Gastrocnemius medialis (tissue), 4 donors: ENCODE measurements at regions not wholly inside any gene's neighbourhood (a gene's known extent, or its start where the extent isn't known, plus 50 kb on each side); places are given as distances from the start of the nearest gene placed in this dataset.
"Not testable (repeated sequence)": the region's sequence is repeated elsewhere in the genome, so short reads cannot be mapped to it uniquely, and the experiment has no call there.

Experiments used
- ATAC-seq, 2 donors: fragments of 150-250 bp; one replicate each; pipeline ENCODE4 v1.9.1; 2016
- DNase-seq, 2 donors: peaks; one replicate each; pipeline ENCODE4 v3.0.0-alpha.2; 2019
- H3K27ac ChIP-seq, 4 donors: fragments of 200-600 bp; sonication (generic); 1 replicate in 1 of 4; 2 replicates in 3 of 4; pipeline ENCODE4 v1.5.1; 2016 to 2018; ENCODE audit warnings: mild to moderate bottlenecking in 2 of 4, moderate library complexity in 1 of 4
- H3K27me3 ChIP-seq, 3 donors: fragments of 200-600 bp; sonication (generic) in 2 of 3; 1 replicate in 1 of 3; 2 replicates in 2 of 3; pipeline versions ENCODE4 v1.5.1 to v1.6.0; 2016 to 2019; ENCODE audit warnings: mild to moderate bottlenecking in 1 of 3, moderate library complexity in 1 of 3
- H3K36me3 ChIP-seq, 2 donors: fragments of 200-600 bp; sonication (generic) in 1 of 2; one replicate each; pipeline ENCODE4 v1.5.1; 2017 to 2018
- H3K4me1 ChIP-seq, 2 donors: fragments of 200-600 bp; sonication (generic) in 1 of 2; one replicate each; pipeline ENCODE4 v1.5.1; 2016 to 2017; ENCODE audit warnings: mild to moderate bottlenecking in 2 of 2
- H3K4me3 ChIP-seq, 4 donors: fragments of 200-600 bp; sonication (generic) in 3 of 4; 1 replicate in 1 of 4; 2 replicates in 3 of 4; pipeline ENCODE4 v1.5.1; 2016 to 2019; ENCODE audit warnings: mild to moderate bottlenecking in 2 of 4
- H3K9me3 ChIP-seq, 3 donors: fragments of 200-600 bp; sonication (generic) in 2 of 3; 1 replicate in 1 of 3; 2 replicates in 2 of 3; pipeline ENCODE4 v1.5.1; 2016 to 2019
- CTCF ChIP-seq, 5 experiments: fragments of 450-650 bp in 3 of 5; fragments of 200-600 bp in 2 of 5; sonication (generic) in 2 of 5; IDR thresholded peaks in 4 of 5; conservative IDR thresholded peaks in 1 of 5; 1 replicate in 4 of 5; 2 replicates in 1 of 5; pipeline ENCODE4 v1.5.1; 2016 to 2019; ENCODE audit warnings: antibody characterized with exemption in 5 of 5, mild to moderate bottlenecking in 3 of 5, moderate library complexity in 3 of 5
- POLR2A ChIP-seq, 2 donors: fragments of 450-650 bp; IDR thresholded peaks; one replicate each; pipeline ENCODE4 v1.6.1; 2017; ENCODE audit warnings: antibody characterized with exemption in 2 of 2, mild to moderate bottlenecking in 2 of 2, moderate library complexity in 2 of 2
- in situ Hi-C, 4 donors: fragments of 200-750 bp; cut with MboI; loops; one replicate each; pipeline versions ENCODE4 v1.15.0 to v1.8.0; 2017; ENCODE audit warnings: low sequenced_read_pairs in 4 of 4
- intact Hi-C: fragments of 100-400 bp; cut with DNase I; formaldehyde crosslinking; loops from one replicate; pipeline ENCODE4 v1.15.1; 2023; ENCODE audit warnings: low total_unique reads

GRCh38 chr9:106106396-106106795 lies 412.1 kb downstream of the TMEM38B start:
- no peaks in the 10 kb centered on the region for H3K9me3 ChIP-seq
- ATAC-seq (no peak), DNase-seq (no peak)
- in situ Hi-C loops, result no loop called here
- no peak overlapping the region for H3K4me3 ChIP-seq
- intact Hi-C loops, result no loop called here
- H3K36me3 ChIP-seq, result no peaks in the 10 kb centered on the region
- H3K27me3 ChIP-seq, result no peaks in the 10 kb centered on the region
- peaks cover 0 to 2% of the 10 kb centered on the region in 2 donors for H3K4me1 ChIP-seq
- TF ChIP-seq CTCF (IDR thresholded peaks at IDR 0.05 in 4 of 5, conservative IDR thresholded peaks at IDR 0.05 in 1 of 5), result no peak
- TF ChIP-seq POLR2A (IDR thresholded peaks at IDR 0.05), result no peak
- H3K27ac ChIP-seq, result no peak overlapping the region

- Histone ChIP-seq H3K4me3 (no peak overlapping the region), H3K27ac (no peak overlapping the region), H3K36me3 (no peaks in the 10 kb centered on the region), H3K9me3 (no peaks in the 10 kb centered on the region), H3K4me1 (peaks cover 0 to 3% of the 10 kb centered on the region in 2 donors), H3K27me3 (no peaks in the 10 kb centered on the region)
- no peak for DNase-seq
- in situ Hi-C loops, result no loop called here
- intact Hi-C loops, result no loop called here
- TF ChIP-seq CTCF (IDR thresholded peaks at IDR 0.05 in 4 of 5, conservative IDR thresholded peaks at IDR 0.05 in 1 of 5) (no peak), POLR2A (IDR thresholded peaks at IDR 0.05) (no peak)
- no peak for ATAC-seq
Measured at GRCh38 chr9:106107716-106108115, 413.4 kb downstream of the TMEM38B start.

GRCh38 chr9:106109706-106110105 lies 415.4 kb downstream of the TMEM38B start:
- H3K9me3 ChIP-seq, DNase-seq, H3K27me3 ChIP-seq, H3K4me1 ChIP-seq, H3K4me3 ChIP-seq, intact Hi-C loops, ATAC-seq, H3K36me3 ChIP-seq, H3K27ac ChIP-seq, in situ Hi-C loops: not testable (repeated sequence)

GRCh38 chr9:106110483-106110882 lies 416.1 kb downstream of the TMEM38B start:
- Histone ChIP-seq H3K36me3 (no peaks in the 10 kb centered on the region), H3K27ac (no peak overlapping the region), H3K9me3 (no peaks in the 10 kb centered on the region), H3K27me3 (no peaks in the 10 kb centered on the region), H3K4me1 (peaks cover 0 to 3% of the 10 kb centered on the region in 2 donors), H3K4me3 (no peak overlapping the region)
- in situ Hi-C loops, result no loop called here
- DNase-seq (no peak), ATAC-seq (no peak)
- intact Hi-C loops, result no loop called here
- TF ChIP-seq CTCF (IDR thresholded peaks at IDR 0.05 in 4 of 5, conservative IDR thresholded peaks at IDR 0.05 in 1 of 5) (no peak), POLR2A (IDR thresholded peaks at IDR 0.05) (no peak)

- no peak overlapping the region for H3K4me3 ChIP-seq
- peaks cover 0 to 3% of the 10 kb centered on the region in 2 donors for H3K4me1 ChIP-seq
- TF ChIP-seq POLR2A (IDR thresholded peaks at IDR 0.05) (no peak), CTCF (IDR thresholded peaks at IDR 0.05 in 4 of 5, conservative IDR thresholded peaks at IDR 0.05 in 1 of 5) (no peak)
- in situ Hi-C loops (no loop called here), intact Hi-C loops (no loop called here)
- H3K27me3 ChIP-seq, result no peaks in the 10 kb centered on the region
- H3K9me3 ChIP-seq, result no peaks in the 10 kb centered on the region
- H3K27ac ChIP-seq, result no peak overlapping the region
- H3K36me3 ChIP-seq, result no peaks in the 10 kb centered on the region
- DNase-seq (no peak), ATAC-seq (no peak)
Measured at GRCh38 chr9:106111039-106111730, 416.8 kb downstream of the TMEM38B start.
